HEK293 (cell line): ENCODE measurements at regions not wholly inside any gene's neighbourhood (a gene's known extent, or its start where the extent isn't known, plus 50 kb on each side); places are given as distances from the start of the nearest gene placed in this dataset.

Experiments
- CTCF ChIA-PET: fragments of 350-600 bp; formaldehyde crosslinking; extraction: SDS; loops from one replicate; lab custom pipeline; 2021; ENCODE audit warnings: antibody characterized with exemption; lab: Yijun Ruan, JAX
- POLR2A ChIA-PET: fragments of 300-600 bp; formaldehyde crosslinking; extraction: SDS; loops from one replicate; lab custom pipeline; 2020; ENCODE audit warnings: antibody characterized with exemption, inconsistent platforms; lab: Yijun Ruan, JAX
- H3K27ac ChIP-seq: fragments of 200-500 bp; sonication (Bioruptor generic); 2 replicates; pipeline ENCODE4 v1.5.1; 2014; ENCODE audit warnings: low read depth, low read length, control low read depth, inconsistent platforms; ENCODE audit errors: extremely low read depth
- H3K36me3 ChIP-seq, 2 experiments: fragments of 200-500 bp in 1 of 2; sonication (Bioruptor generic) in 1 of 2; 1 replicate in 1 of 2; 2 replicates in 1 of 2; pipeline ENCODE4 v1.5.1; 2014 to 2017; ENCODE audit warnings: inconsistent platforms in 2 of 2, low read length in 2 of 2; ENCODE audit not compliant: control insufficient read depth in 2 of 2, insufficient read depth in 1 of 2
- H3K4me1 ChIP-seq: fragments of 200-500 bp; sonication (Bioruptor generic); 2 replicates; pipeline ENCODE4 v1.5.1; 2014; ENCODE audit warnings: mild to moderate bottlenecking, low read length, inconsistent platforms; ENCODE audit not compliant: control insufficient read depth, insufficient read depth
- H3K4me3 ChIP-seq: 2 replicates; pipeline ENCODE4 v1.5.1; 2011; ENCODE audit warnings: low read depth, mild to moderate bottlenecking, control low read depth, low read length, moderate library complexity
- H3K9me3 ChIP-seq: fragments of 200-500 bp; sonication (Bioruptor generic); 2 replicates; pipeline ENCODE4 v1.5.1; 2014; ENCODE audit warnings: low read depth, low read length, inconsistent platforms; ENCODE audit not compliant: control insufficient read depth, insufficient read depth
- EGR2 ChIP-seq: fragments of 450-650 bp; formaldehyde crosslinking; IDR thresholded peaks from 2 replicates; pipeline ENCODE4 v1.5.1; 2016; ENCODE audit warnings: low read depth, missing biosample characterization, missing genetic modification characterization
- GLI4 ChIP-seq: fragments of 450-650 bp; formaldehyde crosslinking; IDR thresholded peaks from 2 replicates; pipeline ENCODE4 v1.5.1; 2016; ENCODE audit warnings: missing biosample characterization, missing genetic modification characterization
- GLIS2 ChIP-seq: fragments of 450-650 bp; formaldehyde crosslinking; IDR thresholded peaks from 2 replicates; pipeline ENCODE4 v1.5.1; 2016; ENCODE audit warnings: missing biosample characterization, missing genetic modification characterization
- ZBTB17 ChIP-seq: fragments of 450-650 bp; formaldehyde crosslinking; IDR thresholded peaks from 2 replicates; pipeline ENCODE4 v1.5.1; 2016; ENCODE audit warnings: missing biosample characterization, missing genetic modification characterization
- ZNF121 ChIP-seq: fragments of 450-650 bp; formaldehyde crosslinking; IDR thresholded peaks from 2 replicates; pipeline ENCODE4 v1.5.1; 2016; ENCODE audit warnings: missing biosample characterization, missing genetic modification characterization
- ZNF132 ChIP-seq: fragments of 450-650 bp; formaldehyde crosslinking; IDR thresholded peaks from 2 replicates; pipeline ENCODE4 v1.5.1; 2017; ENCODE audit warnings: missing biosample characterization, missing genetic modification characterization, borderline replicate concordance
- ZNF140 ChIP-seq: fragments of 450-650 bp; formaldehyde crosslinking; IDR thresholded peaks from 2 replicates; pipeline ENCODE4 v1.5.1; 2016; ENCODE audit warnings: missing biosample characterization, missing genetic modification characterization
- ZNF2 ChIP-seq: fragments of 450-650 bp; formaldehyde crosslinking; IDR thresholded peaks from 2 replicates; pipeline ENCODE4 v1.5.1; 2016; ENCODE audit warnings: missing biosample characterization, missing genetic modification characterization
- ZNF239 ChIP-seq: fragments of 450-650 bp; formaldehyde crosslinking; IDR thresholded peaks from 2 replicates; pipeline ENCODE4 v1.5.1; 2016; ENCODE audit warnings: missing biosample characterization, missing genetic modification characterization
- ZNF302 ChIP-seq: fragments of 450-650 bp; formaldehyde crosslinking; IDR thresholded peaks from 2 replicates; pipeline ENCODE4 v1.5.1; 2016; ENCODE audit warnings: missing biosample characterization, missing genetic modification characterization, low read depth
- ZNF530 ChIP-seq: fragments of 450-650 bp; formaldehyde crosslinking; IDR thresholded peaks from 2 replicates; pipeline ENCODE4 v1.5.1; 2016; ENCODE audit warnings: low read depth, missing biosample characterization, missing genetic modification characterization
- ZNF626 ChIP-seq: fragments of 450-650 bp; sonication (Bioruptor Pico); formaldehyde crosslinking; IDR thresholded peaks from 2 replicates; pipeline ENCODE4 v1.5.1; 2018; ENCODE audit warnings: missing biosample characterization, missing genetic modification characterization, inconsistent platforms
- ZNF664 ChIP-seq: fragments of 450-650 bp; formaldehyde crosslinking; IDR thresholded peaks from 2 replicates; pipeline ENCODE4 v1.5.1; 2016; ENCODE audit warnings: missing biosample characterization, missing genetic modification characterization
- ZNF768 ChIP-seq: fragments of 450-650 bp; formaldehyde crosslinking; IDR thresholded peaks from 2 replicates; pipeline ENCODE4 v1.5.1; 2018; ENCODE audit warnings: missing biosample characterization, mild to moderate bottlenecking, missing genetic modification characterization
- ZSCAN23 ChIP-seq: fragments of 450-650 bp; formaldehyde crosslinking; IDR thresholded peaks from 2 replicates; pipeline ENCODE4 v1.5.1; 2016; ENCODE audit warnings: missing biosample characterization, missing genetic modification characterization
- TF ChIP-seq, protein P1 (sequence below): fragments of 450-650 bp; formaldehyde crosslinking; IDR thresholded peaks from 2 replicates; pipeline ENCODE4 v1.5.1; 2016; ENCODE audit warnings: missing biosample characterization, missing genetic modification characterization
- TF ChIP-seq, protein P2 (sequence below): fragments of 450-650 bp; formaldehyde crosslinking; IDR thresholded peaks from 2 replicates; pipeline ENCODE4 v1.5.1; 2016; ENCODE audit warnings: missing biosample characterization, missing genetic modification characterization, low read depth
- TF ChIP-seq, protein P3 (sequence below): fragments of 450-650 bp; formaldehyde crosslinking; IDR thresholded peaks from 2 replicates; pipeline ENCODE4 v1.5.1; 2017; ENCODE audit warnings: missing biosample characterization, missing genetic modification characterization
- TF ChIP-seq, protein P4 (sequence below): fragments of 450-650 bp; formaldehyde crosslinking; IDR thresholded peaks from 2 replicates; pipeline ENCODE4 v1.5.1; 2016; ENCODE audit warnings: missing biosample characterization, missing genetic modification characterization
- TF ChIP-seq, protein P5 (sequence below): fragments of 450-650 bp; formaldehyde crosslinking; IDR thresholded peaks from 2 replicates; pipeline ENCODE4 v1.5.1; 2016; ENCODE audit warnings: missing biosample characterization, missing genetic modification characterization

DNA sequence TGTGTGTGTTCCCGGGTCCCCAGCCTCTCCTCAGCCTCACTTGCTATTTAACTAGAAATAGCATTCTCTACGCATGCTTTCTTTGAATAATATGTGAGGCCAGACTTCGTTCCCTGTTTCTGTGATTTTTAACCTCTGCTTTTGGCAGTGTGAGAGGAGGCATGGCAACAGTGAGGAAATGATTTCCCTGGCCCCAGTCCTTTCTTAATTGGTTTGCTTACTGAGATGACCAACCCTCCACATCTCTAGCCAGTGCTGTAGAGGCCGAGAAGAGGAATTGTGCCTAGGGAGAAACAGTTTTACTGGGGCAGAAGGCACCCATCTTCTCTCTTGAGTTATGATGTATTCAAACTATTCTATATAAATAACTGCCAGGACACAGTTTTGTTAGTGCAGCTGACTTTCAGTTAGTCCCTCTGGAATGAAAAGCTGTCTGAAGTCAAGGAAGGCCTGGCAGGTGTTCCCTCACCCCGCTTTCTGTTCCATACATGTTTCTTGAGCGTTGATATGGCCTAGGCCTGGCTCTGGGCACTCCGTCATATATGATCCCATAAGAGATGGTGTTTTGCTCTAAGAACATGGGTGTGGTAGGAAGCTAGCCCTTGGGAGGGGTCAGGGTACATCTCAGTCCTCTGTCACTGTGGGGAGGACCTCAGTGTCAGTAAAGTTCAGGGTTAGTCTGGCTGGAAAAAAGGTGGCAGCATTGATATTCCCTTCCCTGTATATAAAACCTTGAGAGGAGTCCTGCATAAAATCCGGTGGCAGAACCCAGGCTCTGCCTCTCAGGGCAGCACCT is 73.7 kb upstream of the NPAS1 start (continued):
- TF ChIP-seq, protein P1, sequence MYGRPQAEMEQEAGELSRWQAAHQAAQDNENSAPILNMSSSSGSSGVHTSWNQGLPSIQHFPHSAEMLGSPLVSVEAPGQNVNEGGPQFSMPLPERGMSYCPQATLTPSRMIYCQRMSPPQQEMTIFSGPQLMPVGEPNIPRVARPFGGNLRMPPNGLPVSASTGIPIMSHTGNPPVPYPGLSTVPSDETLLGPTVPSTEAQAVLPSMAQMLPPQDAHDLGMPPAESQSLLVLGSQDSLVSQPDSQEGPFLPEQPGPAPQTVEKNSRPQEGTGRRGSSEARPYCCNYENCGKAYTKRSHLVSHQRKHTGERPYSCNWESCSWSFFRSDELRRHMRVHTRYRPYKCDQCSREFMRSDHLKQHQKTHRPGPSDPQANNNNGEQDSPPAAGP: no peak
- no peak for TF ChIP-seq ZNF2 (tag by site-specific recombination)
- TF ChIP-seq, all 188 proteins: peak for 0

DNA sequence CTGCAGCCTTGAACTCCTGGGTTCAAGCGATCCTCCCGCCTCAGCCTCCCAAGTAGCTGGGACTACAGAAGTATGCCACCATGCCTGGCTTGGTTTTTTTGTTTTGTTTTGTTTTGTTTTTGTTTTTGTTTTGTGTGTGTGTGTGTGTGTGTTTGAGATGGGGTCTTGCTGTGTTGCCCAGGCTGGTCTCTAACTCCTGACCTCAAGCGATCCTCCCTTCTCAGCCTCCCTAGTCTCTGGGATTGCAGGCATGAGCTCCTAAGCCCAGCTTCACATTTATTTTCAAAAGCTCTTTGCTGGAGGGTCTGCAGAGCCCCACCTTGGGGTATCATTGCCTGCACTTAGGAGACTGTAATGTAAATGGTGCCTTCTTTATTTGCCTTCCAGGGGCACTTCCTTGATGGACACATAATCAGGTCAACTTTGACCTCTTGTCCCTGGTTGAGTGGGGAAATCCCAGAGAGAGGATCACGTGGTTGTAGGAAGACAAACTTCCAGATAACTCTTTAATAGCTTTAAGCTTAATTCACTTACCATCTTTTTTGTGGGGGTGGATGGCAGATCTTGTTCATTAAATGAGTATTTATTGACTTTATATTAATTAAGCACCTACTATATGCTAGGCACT is 72.9 kb upstream of the NPAS1 start:
- Histone ChIP-seq H3K36me3 (no peaks in the 10 kb centered on the region; a peak in 1 of 3 replicates), H3K27ac (no peak overlapping the region), H3K4me1 (peaks cover 25% of the 10 kb centered on the region), H3K4me3 (no peak overlapping the region), H3K9me3 (no peaks in the 10 kb centered on the region)
- CTCF ChIA-PET: interaction anchor here (0.7 kb wide), 2 partner anchors 11 to 12 kb away, joined by 3 to 6 read pairs; no protein-coding TSS in a partner anchor
- TF ChIP-seq ZBTB17: no peak
- TF ChIP-seq, protein P2, sequence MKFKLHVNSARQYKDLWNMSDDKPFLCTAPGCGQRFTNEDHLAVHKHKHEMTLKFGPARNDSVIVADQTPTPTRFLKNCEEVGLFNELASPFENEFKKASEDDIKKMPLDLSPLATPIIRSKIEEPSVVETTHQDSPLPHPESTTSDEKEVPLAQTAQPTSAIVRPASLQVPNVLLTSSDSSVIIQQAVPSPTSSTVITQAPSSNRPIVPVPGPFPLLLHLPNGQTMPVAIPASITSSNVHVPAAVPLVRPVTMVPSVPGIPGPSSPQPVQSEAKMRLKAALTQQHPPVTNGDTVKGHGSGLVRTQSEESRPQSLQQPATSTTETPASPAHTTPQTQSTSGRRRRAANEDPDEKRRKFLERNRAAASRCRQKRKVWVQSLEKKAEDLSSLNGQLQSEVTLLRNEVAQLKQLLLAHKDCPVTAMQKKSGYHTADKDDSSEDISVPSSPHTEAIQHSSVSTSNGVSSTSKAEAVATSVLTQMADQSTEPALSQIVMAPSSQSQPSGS (tag by site-specific recombination): no peak
- TF ChIP-seq ZNF239 (tag by site-specific recombination): no peak
- TF ChIP-seq ZNF132: no peak
- TF ChIP-seq ZNF121 (tag by site-specific recombination): peak; percentile 67
- peak; percentile 79 for TF ChIP-seq ZNF664 (tag by site-specific recombination)
- POLR2A ChIA-PET: no interaction called here

DNA sequence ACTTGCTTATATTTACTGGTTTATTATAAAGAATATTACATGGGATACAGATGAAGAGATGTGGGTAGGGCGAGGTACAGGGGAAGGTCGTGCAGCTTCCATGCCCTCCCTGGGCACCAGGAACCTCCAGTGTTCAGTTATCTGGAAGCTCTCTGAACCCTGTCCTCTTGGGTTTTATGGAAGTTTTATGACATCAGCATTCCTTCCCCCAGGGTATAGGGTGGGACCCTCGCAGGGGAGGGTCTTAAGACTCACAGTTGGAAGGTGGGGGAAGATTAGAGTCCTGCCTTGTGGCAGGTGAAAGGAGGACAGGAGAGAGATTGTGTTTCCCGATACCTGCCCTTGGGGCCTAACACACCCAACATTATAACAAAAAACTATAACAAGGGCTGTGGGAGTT is 71.8 kb upstream of the NPAS1 start:
- no peak for TF ChIP-seq GLIS2 (tag by site-specific recombination)
- no peak for TF ChIP-seq ZNF140 (tag by site-specific recombination)
- no peak for TF ChIP-seq ZNF626 (tag by site-specific recombination)
- TF ChIP-seq, protein P3, sequence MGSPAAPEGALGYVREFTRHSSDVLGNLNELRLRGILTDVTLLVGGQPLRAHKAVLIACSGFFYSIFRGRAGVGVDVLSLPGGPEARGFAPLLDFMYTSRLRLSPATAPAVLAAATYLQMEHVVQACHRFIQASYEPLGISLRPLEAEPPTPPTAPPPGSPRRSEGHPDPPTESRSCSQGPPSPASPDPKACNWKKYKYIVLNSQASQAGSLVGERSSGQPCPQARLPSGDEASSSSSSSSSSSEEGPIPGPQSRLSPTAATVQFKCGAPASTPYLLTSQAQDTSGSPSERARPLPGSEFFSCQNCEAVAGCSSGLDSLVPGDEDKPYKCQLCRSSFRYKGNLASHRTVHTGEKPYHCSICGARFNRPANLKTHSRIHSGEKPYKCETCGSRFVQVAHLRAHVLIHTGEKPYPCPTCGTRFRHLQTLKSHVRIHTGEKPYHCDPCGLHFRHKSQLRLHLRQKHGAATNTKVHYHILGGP (tag by site-specific recombination): no peak
- no peak for TF ChIP-seq EGR2 (tag by site-specific recombination)
- TF ChIP-seq ZNF768 (tag by site-specific recombination): no peak
- TF ChIP-seq, protein P4, sequence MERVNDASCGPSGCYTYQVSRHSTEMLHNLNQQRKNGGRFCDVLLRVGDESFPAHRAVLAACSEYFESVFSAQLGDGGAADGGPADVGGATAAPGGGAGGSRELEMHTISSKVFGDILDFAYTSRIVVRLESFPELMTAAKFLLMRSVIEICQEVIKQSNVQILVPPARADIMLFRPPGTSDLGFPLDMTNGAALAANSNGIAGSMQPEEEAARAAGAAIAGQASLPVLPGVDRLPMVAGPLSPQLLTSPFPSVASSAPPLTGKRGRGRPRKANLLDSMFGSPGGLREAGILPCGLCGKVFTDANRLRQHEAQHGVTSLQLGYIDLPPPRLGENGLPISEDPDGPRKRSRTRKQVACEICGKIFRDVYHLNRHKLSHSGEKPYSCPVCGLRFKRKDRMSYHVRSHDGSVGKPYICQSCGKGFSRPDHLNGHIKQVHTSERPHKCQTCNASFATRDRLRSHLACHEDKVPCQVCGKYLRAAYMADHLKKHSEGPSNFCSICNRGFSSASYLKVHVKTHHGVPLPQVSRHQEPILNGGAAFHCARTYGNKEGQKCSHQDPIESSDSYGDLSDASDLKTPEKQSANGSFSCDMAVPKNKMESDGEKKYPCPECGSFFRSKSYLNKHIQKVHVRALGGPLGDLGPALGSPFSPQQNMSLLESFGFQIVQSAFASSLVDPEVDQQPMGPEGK (tag by site-specific recombination): no peak
- TF ChIP-seq GLI4 (tag by site-specific recombination): no peak
- no peak for TF ChIP-seq ZNF530 (tag by site-specific recombination)
- no peak for TF ChIP-seq ZNF302
- TF ChIP-seq, protein P5, sequence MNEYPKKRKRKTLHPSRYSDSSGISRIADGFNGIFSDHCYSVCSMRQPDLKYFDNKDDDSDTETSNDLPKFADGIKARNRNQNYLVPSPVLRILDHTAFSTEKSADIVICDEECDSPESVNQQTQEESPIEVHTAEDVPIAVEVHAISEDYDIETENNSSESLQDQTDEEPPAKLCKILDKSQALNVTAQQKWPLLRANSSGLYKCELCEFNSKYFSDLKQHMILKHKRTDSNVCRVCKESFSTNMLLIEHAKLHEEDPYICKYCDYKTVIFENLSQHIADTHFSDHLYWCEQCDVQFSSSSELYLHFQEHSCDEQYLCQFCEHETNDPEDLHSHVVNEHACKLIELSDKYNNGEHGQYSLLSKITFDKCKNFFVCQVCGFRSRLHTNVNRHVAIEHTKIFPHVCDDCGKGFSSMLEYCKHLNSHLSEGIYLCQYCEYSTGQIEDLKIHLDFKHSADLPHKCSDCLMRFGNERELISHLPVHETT (tag by site-specific recombination): no peak
- no peak for TF ChIP-seq ZSCAN23
- TF ChIP-seq, all 188 proteins: peak for 0
- no peak overlapping the region for H3K27ac ChIP-seq
- CTCF ChIA-PET: no interaction called here
- H3K4me3 ChIP-seq: no peak overlapping the region
- POLR2A ChIA-PET: no interaction called here
- no peaks in the 10 kb centered on the region; a peak in 1 of 3 replicates for H3K36me3 ChIP-seq
- no peaks in the 10 kb centered on the region for H3K9me3 ChIP-seq
- peaks cover 25% of the 10 kb centered on the region for H3K4me1 ChIP-seq
